Fibroblast of pulmonary artery (primary cell): ENCODE measurements at regions not wholly inside any gene's neighbourhood (a gene's known extent, or its start where the extent isn't known, plus 50 kb on each side); places are given as distances from the start of the nearest gene placed in this dataset.
"Not testable (repeated sequence)": the region's sequence is repeated elsewhere in the genome, so short reads cannot be mapped to it uniquely, and the experiment has no call there.

Experiments used
- DNase-seq: peaks from one replicate; pipeline ENCODE4 v3.0.0-alpha.2; 2010; ENCODE audit warnings: low read depth
- H3K4me3 ChIP-seq: replicated peaks from 2 replicates; pipeline ENCODE4 v1.5.1; 2011; ENCODE audit warnings: low read depth, mild to moderate bottlenecking, control low read depth, low read length, moderate library complexity
- TF ChIP-seq, protein P1 (sequence below): IDR thresholded peaks from 2 replicates; pipeline ENCODE4 v1.5.1; 2011; ENCODE audit warnings: mild to moderate bottlenecking, control low read depth, low read length, inconsistent platforms; ENCODE audit errors: missing control alignments

DNA sequence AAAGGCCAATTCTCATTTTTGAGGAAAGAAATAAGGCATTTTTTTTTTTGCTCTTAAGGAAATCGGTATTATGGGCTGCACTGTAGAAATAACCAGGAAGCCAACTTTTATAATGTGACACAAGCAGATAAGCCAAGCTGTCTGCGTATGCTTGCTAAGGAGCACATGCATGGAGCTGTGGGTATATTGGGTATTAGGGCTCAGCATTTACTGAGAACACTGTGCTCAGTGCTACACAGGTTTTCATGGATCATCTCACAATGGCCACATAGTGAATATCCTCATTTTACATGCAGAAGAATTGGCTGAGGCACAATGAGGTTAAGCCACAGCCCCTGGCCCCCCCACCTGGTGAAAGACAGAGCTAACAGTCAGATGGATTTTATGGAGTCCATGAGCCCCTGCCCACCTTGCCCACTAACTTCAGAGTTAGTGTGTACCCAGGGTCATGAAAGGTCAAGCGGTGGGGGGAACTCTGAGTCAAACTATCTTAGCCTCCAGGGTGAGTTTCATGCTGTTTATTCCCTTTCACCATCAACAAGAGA is 204.8 kb downstream of the SPATA31A6 start:
- H3K4me3 ChIP-seq, result no peak overlapping the region
- TF ChIP-seq, protein P1, sequence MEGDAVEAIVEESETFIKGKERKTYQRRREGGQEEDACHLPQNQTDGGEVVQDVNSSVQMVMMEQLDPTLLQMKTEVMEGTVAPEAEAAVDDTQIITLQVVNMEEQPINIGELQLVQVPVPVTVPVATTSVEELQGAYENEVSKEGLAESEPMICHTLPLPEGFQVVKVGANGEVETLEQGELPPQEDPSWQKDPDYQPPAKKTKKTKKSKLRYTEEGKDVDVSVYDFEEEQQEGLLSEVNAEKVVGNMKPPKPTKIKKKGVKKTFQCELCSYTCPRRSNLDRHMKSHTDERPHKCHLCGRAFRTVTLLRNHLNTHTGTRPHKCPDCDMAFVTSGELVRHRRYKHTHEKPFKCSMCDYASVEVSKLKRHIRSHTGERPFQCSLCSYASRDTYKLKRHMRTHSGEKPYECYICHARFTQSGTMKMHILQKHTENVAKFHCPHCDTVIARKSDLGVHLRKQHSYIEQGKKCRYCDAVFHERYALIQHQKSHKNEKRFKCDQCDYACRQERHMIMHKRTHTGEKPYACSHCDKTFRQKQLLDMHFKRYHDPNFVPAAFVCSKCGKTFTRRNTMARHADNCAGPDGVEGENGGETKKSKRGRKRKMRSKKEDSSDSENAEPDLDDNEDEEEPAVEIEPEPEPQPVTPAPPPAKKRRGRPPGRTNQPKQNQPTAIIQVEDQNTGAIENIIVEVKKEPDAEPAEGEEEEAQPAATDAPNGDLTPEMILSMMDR, result no peak
- DNase-seq, result no peak

DNA sequence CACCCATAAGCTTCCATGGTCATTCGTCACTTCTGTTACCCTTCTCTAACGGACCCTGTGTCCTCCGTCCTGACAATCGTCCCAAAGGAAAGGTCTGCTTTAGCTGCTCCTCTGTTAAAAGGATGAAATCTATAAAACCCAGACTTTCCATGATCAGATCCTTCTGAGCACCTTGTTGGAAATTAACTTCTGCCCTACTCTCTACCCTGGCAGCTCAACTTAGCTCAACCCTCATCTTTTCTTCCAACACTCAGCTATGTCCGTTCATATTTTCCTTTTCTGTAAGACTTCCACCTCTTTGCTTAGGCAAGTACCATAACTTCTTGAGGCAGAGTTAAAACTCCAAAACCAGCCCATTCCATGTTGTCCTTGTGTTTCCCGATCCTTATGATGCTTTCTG is 205.4 kb downstream of the SPATA31A6 start:
- no peak for DNase-seq
- TF ChIP-seq, protein P1, result no peak
- no peak overlapping the region for H3K4me3 ChIP-seq

DNA sequence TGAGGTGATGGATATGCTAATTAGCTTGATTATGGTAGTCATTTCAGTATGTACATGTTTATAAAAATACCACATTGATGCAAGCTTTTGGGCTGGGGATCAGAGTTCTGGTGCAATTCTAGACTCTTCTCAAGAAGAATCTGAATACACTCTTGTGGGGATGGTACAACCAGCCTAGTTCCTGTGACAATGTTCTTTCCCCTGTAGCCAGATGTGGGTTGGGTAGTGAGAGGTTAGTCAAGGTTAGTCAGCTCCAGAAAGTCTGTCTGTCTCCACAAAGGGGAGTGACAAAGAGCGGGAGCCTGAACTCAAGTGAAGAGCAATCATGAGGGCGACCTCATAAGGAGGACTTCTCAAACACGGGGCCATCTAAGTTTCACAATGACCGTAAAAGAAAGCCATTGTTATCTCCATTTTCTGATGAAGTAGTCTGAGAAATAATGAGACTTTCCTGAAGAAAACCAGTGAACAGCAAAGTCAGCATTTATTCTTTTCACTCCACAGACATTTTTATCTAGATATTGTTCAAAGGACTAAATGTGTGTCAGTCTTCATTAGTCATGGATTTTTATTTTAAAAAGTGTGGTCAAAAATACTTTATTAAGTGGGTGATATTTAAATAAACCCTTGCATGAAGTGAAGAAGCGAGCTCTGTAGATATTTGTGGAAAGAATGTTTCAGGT is 209.5 kb downstream of the SPATA31A6 start:
- not testable (repeated sequence) for DNase-seq, H3K4me3 ChIP-seq

DNA sequence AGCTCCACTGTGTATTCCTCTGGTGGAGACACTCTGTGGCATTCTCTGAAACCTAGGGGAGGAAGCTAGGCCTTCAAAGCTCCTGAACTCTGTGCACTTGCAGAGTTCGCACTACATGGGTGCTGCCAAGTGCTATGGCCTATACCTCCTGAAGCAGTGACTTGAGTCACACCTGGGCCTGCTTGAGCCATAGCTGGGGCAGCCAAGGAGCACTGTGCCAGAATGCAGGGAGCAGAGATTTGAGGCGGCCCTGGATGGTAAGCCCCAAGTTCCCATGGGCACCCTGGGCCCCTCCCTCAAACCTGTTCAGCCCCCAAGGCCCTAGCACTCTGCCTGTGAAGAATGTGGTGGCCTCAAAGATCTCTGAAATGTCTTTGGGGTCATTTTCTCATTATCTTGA is 212.9 kb downstream of the SPATA31A6 start:
- no peak overlapping the region for H3K4me3 ChIP-seq
- TF ChIP-seq, protein P1, result no peak
- no peak for DNase-seq

DNA sequence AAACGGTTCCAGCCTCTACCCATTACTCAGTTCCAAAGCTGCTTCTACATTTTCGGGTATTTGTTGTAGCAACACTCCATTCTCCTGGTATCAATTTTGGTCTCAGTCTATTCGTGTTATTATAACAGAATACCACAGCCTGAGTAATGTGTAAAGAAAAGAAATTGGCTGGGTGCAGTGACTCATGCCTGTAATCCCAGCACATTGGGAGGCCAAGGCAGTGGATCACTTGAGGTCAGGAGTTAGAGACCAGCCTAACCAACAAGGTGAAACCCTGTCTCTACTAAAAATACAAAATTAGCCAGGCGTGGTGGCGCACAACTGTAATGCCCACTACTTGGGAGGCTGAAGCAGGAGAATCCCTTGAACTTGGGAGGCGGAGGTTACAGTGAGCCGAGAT is 213.9 kb downstream of the SPATA31A6 start:
- peak; percentile 50 for DNase-seq
- H3K4me3 ChIP-seq, result not testable (repeated sequence)

DNA sequence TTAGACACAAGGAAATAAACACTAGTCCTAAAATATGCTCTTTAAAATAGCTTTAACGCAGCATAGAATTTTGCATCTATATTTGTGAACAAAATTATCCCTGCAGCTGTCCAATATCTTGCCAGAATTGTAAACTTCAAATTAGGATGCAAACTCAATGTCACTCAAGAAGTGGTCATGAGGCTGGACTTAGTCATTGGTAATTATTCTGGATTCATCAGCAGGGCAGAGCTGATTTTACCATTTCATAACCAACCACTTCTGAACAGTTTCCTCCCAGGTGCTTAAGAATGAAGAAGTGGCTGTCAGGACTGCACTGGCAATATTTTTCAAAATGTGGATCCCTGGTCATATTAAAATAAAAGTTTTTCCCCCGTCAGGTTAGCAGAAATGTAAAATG is 219.5 kb downstream of the SPATA31A6 start:
- H3K4me3 ChIP-seq, DNase-seq: not testable (repeated sequence)

DNA sequence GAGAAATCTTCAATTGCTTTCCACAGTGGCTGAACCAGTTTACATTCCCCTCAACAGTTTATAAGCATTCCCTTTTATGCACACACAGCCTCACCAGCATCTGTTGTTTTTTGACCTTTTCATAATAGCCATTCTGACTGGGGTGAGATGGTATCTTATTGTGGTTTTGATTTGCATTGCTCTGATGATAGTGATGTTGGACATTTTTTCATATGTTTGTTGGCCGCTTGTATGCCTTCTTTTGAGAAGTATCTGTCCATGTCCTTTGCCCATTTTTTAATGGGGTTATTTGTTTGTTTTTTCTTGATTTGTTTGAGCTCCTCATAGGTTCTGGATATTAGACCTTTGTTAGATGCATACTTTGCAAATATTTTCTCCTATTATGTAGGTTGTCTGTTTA is 226.1 kb downstream of the SPATA31A6 start:
- not testable (repeated sequence) for H3K4me3 ChIP-seq, DNase-seq

DNA sequence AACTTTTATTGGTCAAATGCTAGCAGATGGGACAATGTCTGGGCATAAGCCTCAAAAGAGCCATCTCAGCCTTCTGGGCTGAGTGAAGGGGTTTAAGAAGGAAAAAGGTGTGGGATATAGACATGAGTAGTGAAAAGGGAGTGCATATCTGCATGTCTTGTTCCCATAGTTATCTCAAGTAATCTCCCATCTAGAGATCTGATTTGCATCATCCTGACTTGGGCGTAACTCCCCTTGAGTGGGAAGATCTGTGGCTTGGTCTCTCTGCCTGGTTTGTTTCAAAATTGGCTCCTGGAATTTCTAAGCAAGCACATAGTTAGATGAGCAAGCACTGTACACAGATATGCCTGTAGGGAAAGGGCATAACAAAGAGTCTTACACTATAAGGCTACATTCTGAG is 228.9 kb downstream of the SPATA31A6 start:
- not testable (repeated sequence) for DNase-seq, H3K4me3 ChIP-seq

DNA sequence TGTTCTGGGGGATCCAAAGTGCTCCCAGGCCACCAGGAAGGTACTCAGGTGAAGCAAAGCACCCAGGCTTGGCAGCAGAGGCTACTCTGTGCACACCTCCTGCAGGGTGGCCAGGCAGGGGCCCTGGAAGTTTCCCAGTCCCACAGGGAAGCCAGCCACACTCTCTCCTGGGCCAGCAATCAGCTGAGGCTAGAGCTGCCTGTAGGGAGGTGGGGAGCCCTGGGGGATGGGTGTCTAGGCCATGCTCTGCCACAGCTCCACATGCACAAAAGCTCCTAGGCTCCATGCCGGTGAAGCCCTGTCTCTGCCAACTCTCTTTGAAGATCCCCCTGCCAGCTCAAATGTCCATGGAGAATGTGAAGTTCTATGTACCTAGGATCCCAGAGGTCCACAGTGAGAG is 231.4 kb downstream of the SPATA31A6 start:
- H3K4me3 ChIP-seq, DNase-seq: not testable (repeated sequence)

DNA sequence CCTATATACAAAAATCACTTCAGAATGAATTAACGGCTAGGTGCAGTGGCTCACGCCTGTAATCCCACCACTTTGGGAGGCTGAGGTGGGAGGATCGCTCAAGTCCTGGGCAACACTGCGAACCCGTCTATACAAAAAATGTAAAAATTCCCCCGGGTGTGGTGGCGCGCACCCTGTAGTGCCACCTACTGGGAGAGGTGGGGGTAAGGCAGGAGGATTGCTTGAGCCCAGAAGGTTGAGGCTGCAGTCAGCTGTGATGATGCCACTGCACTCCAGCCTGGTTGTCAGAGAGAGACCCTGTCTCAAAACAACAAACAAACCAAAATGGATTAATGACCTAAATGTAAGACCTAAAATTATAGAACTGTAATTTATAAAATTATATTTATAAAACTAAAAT is 236.2 kb downstream of the SPATA31A6 start:
- H3K4me3 ChIP-seq, DNase-seq: not testable (repeated sequence)

DNA sequence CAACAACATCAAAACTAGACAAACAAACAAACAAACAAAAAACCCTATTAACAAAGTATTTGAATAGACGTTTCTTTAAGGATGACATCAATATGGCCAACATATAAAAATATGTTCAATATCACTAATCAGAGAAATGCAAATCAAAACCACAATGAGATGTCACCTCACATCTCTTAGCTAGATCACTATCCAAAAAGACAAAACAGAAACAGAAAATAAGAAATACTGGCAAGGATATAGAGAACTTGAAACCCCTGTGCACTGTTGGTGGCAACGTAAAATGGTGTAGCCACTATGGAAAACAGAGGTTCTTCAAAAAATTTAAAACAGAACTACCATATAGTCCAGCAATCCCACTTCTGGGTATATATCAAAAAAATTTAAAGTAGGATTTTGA is 236.9 kb downstream of the SPATA31A6 start:
- not testable (repeated sequence) for DNase-seq, H3K4me3 ChIP-seq

DNA sequence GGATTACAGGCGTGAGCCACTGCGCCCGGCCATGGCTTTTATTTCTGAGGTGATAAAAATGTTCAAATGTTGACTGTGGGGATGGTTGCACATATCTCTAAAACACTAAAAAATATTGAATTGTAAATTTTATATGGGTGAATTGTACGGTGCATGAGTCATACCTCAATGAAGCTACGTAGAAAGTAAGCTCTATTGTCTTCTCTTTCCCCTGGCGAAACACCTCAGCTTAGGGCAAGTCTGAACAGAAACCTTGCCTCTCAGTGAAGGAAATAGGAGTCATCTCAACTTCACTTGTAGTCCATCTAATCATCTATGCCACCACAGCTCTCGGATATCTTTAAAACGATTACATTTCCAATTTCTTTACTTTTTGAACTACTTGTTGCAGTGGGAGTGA is 238.2 kb downstream of the SPATA31A6 start:
- H3K4me3 ChIP-seq, DNase-seq: not testable (repeated sequence)

DNA sequence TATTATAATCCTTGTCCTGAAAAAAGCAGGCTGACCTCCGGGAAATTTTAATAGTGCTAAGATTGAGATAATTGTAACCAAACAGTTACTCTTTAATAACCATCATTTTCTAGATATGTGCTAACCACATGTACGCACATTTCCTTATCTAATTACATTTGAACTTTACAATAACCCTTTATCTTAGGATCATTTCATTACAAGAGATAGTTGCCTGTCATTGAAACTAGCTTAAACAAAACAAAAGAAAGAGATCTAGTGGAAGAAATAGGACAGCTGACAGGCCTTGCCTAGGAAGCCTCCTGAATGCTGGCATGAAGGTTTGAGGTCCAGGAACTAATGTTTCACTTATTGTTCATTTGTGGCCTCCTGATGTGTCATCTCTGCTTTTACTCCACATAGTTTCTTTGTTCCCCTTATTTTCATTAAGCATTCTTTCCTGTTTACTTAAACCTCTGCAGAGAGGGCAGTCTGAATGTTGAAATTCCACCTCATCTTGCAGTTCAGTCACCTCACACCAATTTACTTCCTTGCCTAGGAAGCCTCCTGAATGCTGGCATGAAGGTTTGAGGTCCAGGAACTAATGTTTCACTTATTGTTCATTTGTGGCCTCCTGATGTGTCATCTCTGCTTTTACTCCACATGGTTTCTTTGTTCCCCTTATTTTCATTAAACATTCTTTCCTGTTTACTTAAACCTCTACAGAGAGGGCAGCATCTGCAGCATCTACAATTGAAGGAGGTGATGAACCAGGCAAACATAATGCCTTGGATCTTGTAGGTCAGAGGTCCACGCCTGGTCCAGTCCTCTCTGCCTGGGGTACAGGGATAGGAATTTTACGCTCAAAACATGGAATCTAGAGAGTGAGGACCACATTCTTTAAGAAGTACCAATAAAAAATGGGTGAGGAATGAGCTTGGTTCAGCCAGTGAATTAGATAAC is 247.5 kb downstream of the SPATA31A6 start:
- DNase-seq, result peak; percentile 76
- H3K4me3 ChIP-seq, result not testable (repeated sequence)

DNA sequence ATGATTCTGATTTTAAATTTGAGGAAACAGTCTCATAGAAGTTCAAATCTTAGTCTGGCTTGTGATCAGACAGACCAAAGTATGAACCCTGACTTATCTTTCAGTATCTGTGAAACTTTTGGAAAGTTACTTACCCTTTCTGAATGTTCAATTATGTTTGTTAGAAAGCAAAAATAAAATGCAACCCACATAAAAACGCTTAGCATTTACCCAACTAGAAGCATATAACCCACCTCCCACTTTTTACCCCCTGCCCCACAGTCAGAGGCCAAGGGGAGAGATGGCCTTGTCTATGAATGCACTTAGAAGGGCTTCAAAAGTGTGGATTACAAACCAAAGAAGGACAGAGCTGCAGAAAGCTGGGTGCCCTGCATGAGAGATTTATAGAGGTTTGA is 248.2 kb downstream of the SPATA31A6 start:
- DNase-seq, result not testable (repeated sequence)

More for the DNA sequence above, 248.2 kb downstream of the SPATA31A6 start:
- H3K4me3 ChIP-seq, result not testable (repeated sequence)
